Ovary (tissue), 7 donors: ENCODE measurements at regions not wholly inside any gene's neighbourhood (a gene's known extent, or its start where the extent isn't known, plus 50 kb on each side); places are given as distances from the start of the nearest gene placed in this dataset.

Experiments
- DNase-seq, 5 donors: peaks; one replicate each; pipeline ENCODE4 v3.0.0-alpha.2; 2019 to 2020
- H3K27ac ChIP-seq, 2 donors: fragments of 200-600 bp; one replicate each; pipeline versions ENCODE4 v1.5.1 to v1.8.0; 2019 to 2022
- H3K27me3 ChIP-seq: fragments of 200-600 bp; one replicate; pipeline ENCODE4 v1.8.0; 2022
- H3K36me3 ChIP-seq: fragments of 200-600 bp; sonication (generic); one replicate; pipeline ENCODE4 v1.5.1; 2019
- H3K4me1 ChIP-seq: one replicate; pipeline ENCODE4 v1.8.1; 2013; ENCODE audit warnings: mild to moderate bottlenecking, moderate library complexity; ENCODE audit not compliant: insufficient read depth
- H3K4me3 ChIP-seq: fragments of 200-600 bp; sonication (generic); one replicate; pipeline ENCODE4 v1.5.1; 2017
- H3K9me3 ChIP-seq, 2 donors: fragments of 200-600 bp in 1 of 2; sonication (generic) in 1 of 2; one replicate each; pipeline versions ENCODE4 v1.5.1 to v1.8.1; 2013 to 2019; ENCODE audit warnings: mild to moderate bottlenecking in 1 of 2, moderate library complexity in 1 of 2
- EP300 ChIP-seq: sonication (generic); formaldehyde crosslinking; IDR thresholded peaks from one replicate; pipeline ENCODE4 v1.6.1; 2017; ENCODE audit warnings: antibody characterized with exemption
- POLR2A ChIP-seq: fragments of 450-650 bp; IDR thresholded peaks from one replicate; pipeline ENCODE4 v1.6.1; 2017; ENCODE audit warnings: antibody characterized with exemption, mild to moderate bottlenecking, moderate library complexity
- WGBS, 3 donors: extraction: QIAGEN DNeasy Blood & Tissue Kit in 1 of 3; methylation state at CpG; one replicate each; pipeline versions ENCODE4 v1.1.5 to v1.1.7; 2013 to 2017; 5-methylcytosine and 5-hydroxymethylcytosine counted together
- intact Hi-C, 4 donors: fragments of 100-400 bp; cut with DNase I; formaldehyde crosslinking; loops; one replicate each; pipeline versions ENCODE4 v1.11.0 to v1.15.1; 2022 to 2023
- TF ChIP-seq, protein P1 (sequence below), 3 donors: fragments of 450-650 bp in 2 of 3; fragments of 200-600 bp in 1 of 3; IDR thresholded peaks; one replicate each; pipeline versions ENCODE4 v1.5.1 to v1.8.0; 2016 to 2022; ENCODE audit warnings: antibody characterized with exemption in 3 of 3, mild to moderate bottlenecking in 1 of 3
- donor health status: DM: no; HTN: no; CAD: no; lungs with moderate emphysema.
- donor health status: DM: no; HTN: no; CAD: no.
- donor health status: Bipolar disorder and iron deficiency.
- donor health status: DM: no; HTN: no; CAD: no.
- donor health status: DM: yes; HTN: yes; CAD: no.

DNA sequence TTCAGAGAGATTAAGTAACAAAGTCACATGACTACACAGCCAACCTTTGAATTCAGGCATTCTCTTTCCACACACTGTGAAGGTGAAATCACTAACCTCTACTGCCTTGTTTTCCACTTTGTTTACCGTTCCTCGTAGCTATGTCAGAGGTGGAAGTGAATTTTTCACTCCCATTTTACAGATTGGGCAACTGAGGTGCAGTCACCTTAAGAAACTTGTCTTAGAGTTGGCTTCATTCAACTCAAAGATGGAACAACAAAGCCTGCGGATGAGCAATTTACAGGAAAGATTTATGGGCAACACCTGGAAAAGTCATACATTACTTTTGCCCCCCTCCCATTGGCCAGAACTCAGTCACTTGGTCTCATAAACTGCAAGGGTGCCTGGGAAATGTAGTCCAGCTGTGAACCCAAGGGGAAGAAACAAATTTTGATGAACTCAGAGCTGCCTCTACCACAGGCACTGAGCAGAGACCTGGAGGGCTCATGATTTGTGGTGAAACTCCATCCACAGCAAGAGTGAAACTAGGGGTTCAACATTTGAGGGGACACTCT, 784.6 kb upstream of the EEF2KMT start:
- no peak for TF ChIP-seq POLR2A
- TF ChIP-seq, protein P1, sequence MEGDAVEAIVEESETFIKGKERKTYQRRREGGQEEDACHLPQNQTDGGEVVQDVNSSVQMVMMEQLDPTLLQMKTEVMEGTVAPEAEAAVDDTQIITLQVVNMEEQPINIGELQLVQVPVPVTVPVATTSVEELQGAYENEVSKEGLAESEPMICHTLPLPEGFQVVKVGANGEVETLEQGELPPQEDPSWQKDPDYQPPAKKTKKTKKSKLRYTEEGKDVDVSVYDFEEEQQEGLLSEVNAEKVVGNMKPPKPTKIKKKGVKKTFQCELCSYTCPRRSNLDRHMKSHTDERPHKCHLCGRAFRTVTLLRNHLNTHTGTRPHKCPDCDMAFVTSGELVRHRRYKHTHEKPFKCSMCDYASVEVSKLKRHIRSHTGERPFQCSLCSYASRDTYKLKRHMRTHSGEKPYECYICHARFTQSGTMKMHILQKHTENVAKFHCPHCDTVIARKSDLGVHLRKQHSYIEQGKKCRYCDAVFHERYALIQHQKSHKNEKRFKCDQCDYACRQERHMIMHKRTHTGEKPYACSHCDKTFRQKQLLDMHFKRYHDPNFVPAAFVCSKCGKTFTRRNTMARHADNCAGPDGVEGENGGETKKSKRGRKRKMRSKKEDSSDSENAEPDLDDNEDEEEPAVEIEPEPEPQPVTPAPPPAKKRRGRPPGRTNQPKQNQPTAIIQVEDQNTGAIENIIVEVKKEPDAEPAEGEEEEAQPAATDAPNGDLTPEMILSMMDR (IDR thresholded peaks at IDR 0.05), result no peak
- no peak for TF ChIP-seq EP300
- Histone ChIP-seq H3K36me3 (no peaks in the 10 kb centered on the region), H3K4me1 (no peaks in the 10 kb centered on the region), H3K27me3 (no peaks in the 10 kb centered on the region), H3K4me3 (no peak overlapping the region), H3K27ac (no peak overlapping the region), H3K9me3 (no peaks in the 10 kb centered on the region)
- DNase-seq, result no peak
- WGBS, 3 donors, result 62 to 74% (median 71%) methylated on average over 3 of the region's 3 CpGs
- intact Hi-C loops, result no loop called here

DNA sequence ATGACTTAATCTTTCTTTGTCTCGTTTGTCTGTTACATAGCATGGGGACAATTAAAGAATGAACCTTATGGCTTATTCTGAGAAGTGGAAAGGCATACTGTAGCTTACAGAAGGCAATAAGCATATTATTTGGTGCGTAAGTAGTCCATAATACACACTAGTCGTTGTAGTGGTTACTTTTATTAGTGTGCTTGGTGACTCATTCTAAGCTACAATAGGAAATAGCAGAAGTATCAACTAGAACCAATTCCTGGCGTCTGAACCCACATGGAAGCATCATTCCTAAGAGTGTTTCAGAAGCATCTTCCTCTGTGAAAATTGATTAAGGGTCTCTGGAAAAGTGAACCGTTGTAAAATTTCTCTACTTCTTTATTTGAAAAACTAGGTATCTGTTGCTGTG, 777.8 kb upstream of the EEF2KMT start:
- Histone ChIP-seq H3K4me3 (no peak overlapping the region), H3K36me3 (no peaks in the 10 kb centered on the region), H3K4me1 (no peaks in the 10 kb centered on the region), H3K27ac (no peak overlapping the region), H3K27me3 (no peaks in the 10 kb centered on the region), H3K9me3 (peaks cover 0 to 3% of the 10 kb centered on the region in 2 donors)
- DNase-seq, result no peak
- intact Hi-C loops, result no loop called here
- 61 to 78% (median 61%) methylated on average over 5 of the region's 5 CpGs for WGBS, 3 donors
- TF ChIP-seq EP300, result no peak
- TF ChIP-seq, protein P1 (IDR thresholded peaks at IDR 0.05), result no peak
- no peak for TF ChIP-seq POLR2A

DNA sequence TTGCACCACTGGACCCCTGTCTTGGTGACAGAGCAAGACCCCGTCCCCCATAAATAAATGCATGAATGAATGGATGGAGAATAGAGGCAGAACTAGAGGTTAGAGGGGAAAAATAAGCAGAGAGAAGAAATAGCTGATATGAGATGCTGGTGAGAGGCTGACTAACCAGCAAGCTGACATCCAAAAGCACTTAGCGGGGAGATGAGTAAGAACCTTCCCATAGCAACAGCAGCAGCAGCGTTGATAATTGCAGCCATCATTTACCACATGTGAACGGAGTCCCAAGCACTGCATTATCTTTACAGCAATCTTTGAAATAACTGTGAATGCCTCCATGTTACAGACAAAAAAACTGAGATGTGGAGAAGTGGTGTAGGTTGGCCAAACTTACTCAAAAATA, 777.3 kb upstream of the EEF2KMT start:
- peaks cover 0 to 3% of the 10 kb centered on the region in 2 donors for H3K9me3 ChIP-seq
- 68 to 81% (median 73%) methylated on average over 4 of the region's 4 CpGs for WGBS, 3 donors
- intact Hi-C loops, result no loop called here
- H3K27me3 ChIP-seq, result no peaks in the 10 kb centered on the region
- H3K36me3 ChIP-seq, result no peaks in the 10 kb centered on the region
- H3K4me1 ChIP-seq, result no peaks in the 10 kb centered on the region
- no peak overlapping the region for H3K27ac ChIP-seq
- no peak for DNase-seq
- TF ChIP-seq, protein P1 (IDR thresholded peaks at IDR 0.05), result no peak
- no peak for TF ChIP-seq EP300
- TF ChIP-seq POLR2A, result no peak
- H3K4me3 ChIP-seq, result no peak overlapping the region

DNA sequence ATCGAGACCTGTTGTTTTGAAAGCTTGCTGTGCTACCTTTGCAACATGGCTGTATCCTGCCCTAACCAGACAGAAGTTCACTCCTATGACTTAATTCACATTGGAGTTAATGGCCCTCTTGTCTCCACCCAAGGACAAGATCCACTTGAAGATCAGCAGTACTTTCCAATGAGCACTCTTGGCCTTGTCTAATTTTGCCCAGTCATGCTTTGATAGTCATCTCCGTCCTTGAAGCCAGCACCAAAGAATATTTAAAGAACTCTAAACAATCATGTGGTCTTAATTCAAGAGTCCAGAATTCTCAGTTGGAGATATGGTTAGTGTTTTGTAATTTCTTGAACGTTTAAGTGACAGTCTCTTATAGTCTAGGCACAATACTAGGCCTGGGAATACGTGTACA, 775.6 kb upstream of the EEF2KMT start:
- Histone ChIP-seq H3K4me1 (no peaks in the 10 kb centered on the region), H3K27ac (no peak overlapping the region), H3K9me3 (peaks cover 0 to 3% of the 10 kb centered on the region in 2 donors), H3K27me3 (no peaks in the 10 kb centered on the region), H3K36me3 (no peaks in the 10 kb centered on the region), H3K4me3 (no peak overlapping the region)
- no peak for DNase-seq
- intact Hi-C loops, result no loop called here
- TF ChIP-seq EP300 (no peak), POLR2A (no peak)
- TF ChIP-seq, protein P1 (IDR thresholded peaks at IDR 0.05), result no peak
- 51 to 69% (median 67%) methylated on average over 4 of the region's 4 CpGs for WGBS, 3 donors
